PC-9 (cell line): ENCODE measurements at regions not wholly inside any gene's neighbourhood (a gene's known extent, or its start where the extent isn't known, plus 50 kb on each side); places are given as distances from the start of the nearest gene placed in this dataset.

Experiments
- CTCF ChIP-seq: fragments of 200-600 bp; sonication (generic); conservative IDR thresholded peaks from 2 replicates; pipeline ENCODE4 v1.6.1; 2017; ENCODE audit warnings: mixed run types, antibody characterized with exemption, mild to moderate bottlenecking, moderate library complexity
- EZH2 ChIP-seq: fragments of 200-600 bp; sonication (generic); IDR thresholded peaks from 2 replicates; pipeline ENCODE4 v1.8.0; 2017; ENCODE audit warnings: antibody characterized with exemption, low read depth

DNA sequence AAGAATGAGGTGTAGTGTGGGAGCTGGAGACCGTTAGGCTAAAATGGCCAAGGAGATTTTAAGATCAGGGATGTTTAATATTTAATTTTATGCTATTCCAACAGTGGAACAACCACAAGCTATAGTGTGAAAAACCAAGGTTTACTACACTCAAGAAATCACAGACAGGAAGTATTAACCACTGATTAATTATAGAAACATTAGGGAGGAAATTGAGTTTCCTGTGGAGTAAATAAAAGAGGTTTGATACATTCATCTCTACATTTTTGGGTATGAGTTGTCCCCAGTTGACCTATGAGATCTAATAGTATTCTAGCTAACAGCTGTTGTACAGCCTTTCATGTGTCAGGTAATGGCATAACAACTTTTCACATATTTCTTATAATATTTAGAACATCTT lies 103.7 kb upstream of the MPDZ start:
- TF ChIP-seq CTCF (no peak), EZH2 (no peak)
